ENCODE measurements at regions not wholly inside any gene's neighbourhood (a gene's known extent, or its start where the extent isn't known, plus 50 kb on each side); places are given as distances from the start of the nearest gene placed in this dataset.

DNA sequence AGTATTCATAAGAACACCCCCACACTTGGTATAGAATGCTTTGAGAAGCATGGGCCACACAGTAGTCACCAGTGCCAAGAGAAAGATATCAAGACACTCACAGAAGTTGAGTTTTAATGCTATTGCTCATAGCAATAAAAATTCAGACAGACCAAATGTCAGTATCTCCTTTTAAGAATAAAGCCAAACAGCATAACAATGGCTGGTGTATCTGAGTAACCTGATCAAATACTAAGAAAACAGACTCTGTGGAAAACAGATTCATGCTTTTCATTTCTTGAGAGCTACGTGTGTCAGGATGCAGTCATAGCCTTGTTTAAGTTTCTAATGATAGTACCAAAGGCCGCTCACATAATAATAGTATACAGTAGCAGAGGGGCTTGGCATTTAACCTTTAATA lies 778.5 kb downstream of the MECOM start:
- no peak for DNase-seq

DNA sequence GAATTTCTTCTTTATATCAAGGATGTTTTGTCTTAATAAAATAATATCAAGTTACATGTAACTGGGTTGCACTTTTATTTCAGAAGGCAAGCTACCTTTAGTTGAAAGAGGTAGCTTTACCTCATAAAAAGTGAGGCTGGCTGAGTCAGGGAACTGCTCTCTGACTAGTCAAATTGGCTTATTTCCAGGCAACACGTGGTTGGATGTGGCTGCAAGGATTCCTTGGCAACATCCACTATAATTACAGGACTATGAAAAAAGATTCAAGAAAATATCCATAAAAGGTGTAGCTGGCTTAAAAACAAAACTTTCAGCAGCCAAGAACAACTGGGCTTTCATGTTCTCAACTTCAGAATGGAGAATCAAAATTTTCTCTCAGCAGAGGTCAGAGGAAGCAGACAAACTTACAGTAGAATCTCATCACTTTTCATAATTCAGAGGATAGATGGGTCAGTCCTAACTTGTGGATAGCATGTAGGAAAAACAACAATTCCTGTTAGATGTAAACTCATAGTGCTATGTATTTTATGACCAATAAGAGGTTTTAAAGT lies 779.1 kb downstream of the MECOM start:
- peak; percentile 61 for DNase-seq

DNA sequence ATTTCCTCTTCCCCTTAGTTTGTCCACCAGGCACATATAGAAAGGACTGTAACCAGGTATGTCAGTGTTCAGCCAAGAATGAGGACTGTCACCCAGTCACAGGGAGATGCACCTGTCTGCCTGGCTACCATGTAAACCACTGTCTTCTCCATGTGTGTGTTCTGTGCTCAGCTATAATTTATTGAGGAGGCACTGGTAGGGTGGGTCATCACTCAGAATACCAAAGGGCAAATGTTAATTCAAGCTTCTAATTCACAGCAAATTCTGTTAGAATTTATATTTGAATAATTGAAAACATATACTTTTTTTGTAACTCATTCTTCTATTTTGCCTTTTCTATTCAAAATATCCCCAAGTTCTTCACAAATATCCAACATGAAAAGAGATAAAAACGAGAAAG lies 780.4 kb downstream of the MECOM start:
- no peak for DNase-seq

- no peak for DNase-seq
Observed at GRCh38 chr3:168881804-168882203, 781.7 kb downstream of the MECOM start.

DNA sequence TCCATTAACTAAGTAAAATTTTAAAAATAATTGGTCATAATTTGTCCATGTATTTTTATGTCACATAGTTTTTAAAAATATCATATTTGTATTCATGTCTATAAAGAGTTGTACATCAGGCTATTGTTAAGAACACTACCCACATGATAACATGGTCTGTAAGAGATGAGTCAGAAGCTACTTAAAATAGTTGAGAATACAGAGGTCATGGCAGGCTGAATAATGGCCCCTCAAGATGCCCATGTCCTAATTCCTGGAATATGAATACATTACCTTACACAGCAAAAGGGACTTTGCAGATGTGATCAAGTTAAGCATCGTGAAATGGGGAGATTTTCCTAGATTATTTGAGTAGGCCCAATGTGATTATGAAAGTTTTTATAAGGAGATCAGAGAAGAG lies 782.9 kb upstream of the GOLIM4 start:
- DNase-seq, result no peak

- no peak for DNase-seq
Observed at GRCh38 chr3:168877899-168878298, 782.2 kb upstream of the GOLIM4 start.

DNA sequence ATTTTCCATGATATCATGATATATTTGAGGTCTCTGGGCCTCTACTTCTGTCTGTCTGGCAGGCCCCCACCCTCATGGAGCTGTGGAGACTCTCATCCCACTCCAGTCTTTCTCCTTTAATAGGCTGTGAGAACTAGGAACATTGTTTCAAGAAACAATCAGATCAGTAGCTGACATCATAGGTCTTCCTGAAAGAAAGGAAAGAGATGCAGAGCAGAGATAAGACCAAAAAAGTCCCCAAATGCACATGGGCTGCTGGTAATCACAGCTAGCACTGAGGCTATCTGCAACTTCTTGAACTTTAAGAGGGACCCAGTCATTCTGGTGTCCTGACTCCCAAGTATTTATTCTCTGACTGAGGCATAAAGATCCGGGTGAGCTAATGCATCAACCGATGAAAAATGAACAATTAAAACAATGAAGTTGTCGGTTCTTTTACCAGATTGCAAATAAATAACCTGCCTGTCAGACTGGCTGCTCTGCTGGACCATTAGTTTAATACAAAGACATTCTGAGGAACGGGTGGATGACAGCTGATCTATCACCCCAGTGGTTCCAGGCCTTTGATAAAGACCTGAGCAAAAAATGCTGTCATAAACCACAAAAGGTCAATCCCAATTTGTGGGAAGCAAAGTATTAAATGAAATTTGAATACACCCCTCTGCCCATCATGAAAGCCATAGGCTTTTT lies 780.8 kb upstream of the GOLIM4 start:
- DNase-seq, result no peak

GRCh38 chr3:168872826-168873225 lies 777.1 kb upstream of the GOLIM4 start:
- DNase-seq, result no peak

- no peak for DNase-seq
Observed at GRCh38 chr3:168870892-168871291, 775.2 kb upstream of the GOLIM4 start.

DNA sequence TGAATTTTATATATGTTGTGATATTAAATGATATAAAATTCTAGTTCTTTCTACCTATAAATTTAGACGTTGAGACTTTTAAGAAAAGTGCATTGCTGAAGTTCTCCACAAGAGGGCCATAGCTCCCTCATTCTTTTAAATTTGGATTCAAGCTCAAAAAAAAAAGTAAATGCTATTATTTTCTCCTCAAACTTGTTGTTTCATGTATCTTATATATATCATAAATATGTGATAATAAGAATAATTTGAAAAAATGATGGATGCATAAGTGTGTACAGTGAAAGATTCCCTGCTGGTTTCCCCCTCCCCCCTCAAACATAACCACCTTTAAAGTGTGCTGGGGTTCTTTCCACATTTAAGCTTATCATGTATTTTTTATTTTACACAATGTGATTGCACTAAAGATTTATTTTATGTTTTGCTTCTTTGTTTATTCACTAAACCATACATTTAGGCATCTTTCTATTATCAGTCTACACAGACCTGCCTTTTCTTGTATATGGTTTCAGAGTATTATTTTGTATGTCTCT lies 769.4 kb upstream of the GOLIM4 start:
- DNase-seq, result no peak

- no peak for DNase-seq
Observed at GRCh38 chr3:168864107-168865021, 768.6 kb upstream of the GOLIM4 start.

- DNase-seq, result no peak
Observed at GRCh38 chr3:168863561-168863960, 767.8 kb upstream of the GOLIM4 start.

DNA sequence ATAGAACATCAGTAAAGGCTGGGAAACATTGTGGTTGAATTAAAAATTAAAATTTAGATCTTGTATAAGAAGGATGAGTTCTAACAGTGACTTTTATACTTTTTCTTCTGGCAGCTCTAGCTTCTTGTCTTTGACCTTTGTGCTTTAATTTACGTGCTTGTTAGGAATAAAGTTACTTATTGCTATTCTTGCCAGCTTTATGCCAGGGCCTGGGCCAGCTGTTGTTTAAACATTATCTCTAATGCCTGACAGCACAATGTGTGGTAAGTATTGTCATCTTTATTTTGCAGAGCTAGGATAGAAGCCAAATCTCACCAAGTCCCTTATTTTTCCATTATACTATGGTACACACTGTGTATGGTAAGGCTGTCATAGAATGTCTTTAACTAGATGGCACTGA lies 766.7 kb upstream of the GOLIM4 start:
- no peak for DNase-seq

DNA sequence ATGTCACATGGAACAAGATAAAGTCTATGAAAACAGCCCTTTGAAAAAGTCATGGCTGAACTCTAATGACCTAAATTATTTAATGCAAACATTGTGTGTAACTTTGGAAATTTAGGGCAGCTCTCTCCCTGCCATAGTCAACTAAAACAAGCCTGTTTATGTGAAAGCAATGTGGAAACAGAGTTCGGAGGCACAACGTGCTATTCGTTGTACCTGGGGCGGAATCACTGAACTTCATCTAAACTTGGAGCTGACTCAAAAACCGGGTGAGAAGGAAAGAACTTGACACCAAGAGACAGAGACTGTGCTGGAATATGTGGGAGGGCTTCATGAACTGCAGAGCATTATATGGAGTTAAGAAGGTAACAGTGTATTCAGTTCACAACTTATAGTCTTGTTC lies 764.9 kb upstream of the GOLIM4 start:
- DNase-seq, result no peak

GRCh38 chr3:168860028-168860427 lies 764.3 kb upstream of the GOLIM4 start:
- DNase-seq, result no peak

DNA sequence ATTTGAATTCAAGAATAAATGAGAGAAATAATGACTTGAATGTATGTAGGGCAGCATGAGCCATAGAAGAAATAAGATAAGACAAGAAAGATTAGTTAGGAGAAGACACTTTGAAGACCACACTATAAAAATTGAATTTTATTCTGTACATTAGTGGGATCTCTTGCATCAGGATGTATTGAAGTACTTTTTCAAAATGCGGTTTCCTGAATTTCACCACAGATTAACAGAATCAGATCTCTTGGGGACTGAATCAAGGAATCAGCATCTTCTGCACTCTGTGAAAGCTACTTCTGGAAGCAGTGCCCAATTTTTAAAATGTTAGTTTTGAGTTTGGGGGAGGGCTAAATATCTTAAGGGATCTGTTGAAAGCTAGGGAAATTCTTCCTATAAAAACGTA lies 763.9 kb upstream of the GOLIM4 start:
- DNase-seq, result no peak

DNA sequence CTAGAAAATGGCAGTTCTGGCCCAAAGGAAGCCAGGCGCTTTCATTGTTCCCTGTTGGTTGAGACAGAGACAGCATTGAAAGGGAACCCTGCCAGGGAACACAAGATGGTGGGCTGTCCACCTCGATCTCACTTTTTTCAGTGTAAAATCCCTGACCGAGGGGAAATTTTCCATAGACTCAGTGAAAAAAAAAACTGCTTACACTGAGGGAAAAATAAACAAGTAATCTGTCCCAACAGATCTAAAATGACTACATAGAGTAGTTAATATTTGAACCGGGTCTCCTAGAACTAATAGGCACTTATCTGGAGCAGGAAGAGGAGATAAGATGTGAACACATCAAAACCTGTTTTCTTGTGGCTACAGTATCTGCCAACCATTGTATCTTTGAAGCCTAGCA lies 763.4 kb upstream of the GOLIM4 start:
- DNase-seq, result no peak

DNA sequence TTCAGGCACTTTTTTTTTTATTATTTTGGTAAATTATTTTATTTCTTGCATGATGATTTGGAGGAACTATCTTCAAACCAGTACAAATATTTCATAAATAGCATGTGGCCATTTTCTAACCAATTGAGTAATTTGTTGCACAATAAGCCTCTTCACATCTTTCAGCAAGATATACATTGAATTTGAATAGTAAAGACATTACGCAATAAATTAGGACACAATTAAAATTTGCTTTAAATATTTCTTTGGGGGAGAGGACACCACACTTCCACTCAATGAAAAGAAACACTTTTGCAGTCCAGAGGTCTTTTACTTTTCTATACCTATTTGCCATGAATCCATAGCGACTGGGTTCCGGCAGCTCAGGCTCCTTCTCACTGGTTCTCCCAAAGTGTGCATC lies 762.6 kb upstream of the GOLIM4 start:
- DNase-seq, result no peak

DNA sequence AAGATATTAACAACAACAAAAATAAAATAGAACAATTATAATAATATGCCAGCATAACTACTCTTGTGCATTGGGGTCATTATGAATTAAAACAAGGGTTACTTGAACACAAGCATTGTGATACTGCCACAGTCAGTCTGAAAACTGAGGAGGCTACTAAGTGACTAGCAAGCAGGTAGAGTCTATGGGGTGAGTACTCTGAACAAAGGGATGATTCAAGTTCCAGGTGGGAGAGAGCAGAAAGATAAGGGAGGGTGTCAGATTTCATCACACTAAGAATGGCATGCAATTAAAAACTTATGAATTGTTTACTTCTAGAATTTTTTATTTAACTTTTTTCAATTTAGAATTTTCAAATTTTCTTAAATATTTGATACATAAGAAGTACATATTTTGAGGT lies 754.4 kb upstream of the GOLIM4 start:
- DNase-seq, result no peak

GRCh38 chr3:168847291-168847883 lies 751.7 kb upstream of the GOLIM4 start:
- DNase-seq, result no peak

- no peak for DNase-seq
Observed at GRCh38 chr3:168844894-168845482, 749.3 kb upstream of the GOLIM4 start.

DNA sequence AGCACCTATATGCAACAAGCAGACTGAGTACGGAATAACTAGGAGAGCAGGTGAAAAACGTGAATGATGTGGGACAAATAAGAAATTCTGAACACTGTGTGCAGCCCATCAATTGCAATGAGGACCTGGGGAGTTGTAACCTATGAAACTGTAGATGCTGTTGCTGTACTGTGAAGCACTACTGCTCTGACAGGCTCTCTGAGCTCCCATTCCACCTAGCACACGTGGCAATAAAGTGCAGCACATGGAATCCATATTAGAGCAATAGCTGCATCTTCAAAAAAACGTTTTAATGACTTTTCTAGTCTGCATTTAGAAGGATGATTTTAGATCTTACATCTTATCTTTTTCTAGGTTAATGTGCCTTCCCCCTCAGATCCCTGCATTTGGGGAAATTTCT lies 748.7 kb upstream of the GOLIM4 start:
- DNase-seq, result no peak

GRCh38 chr3:168843481-168843880 lies 747.8 kb upstream of the GOLIM4 start:
- no peak for DNase-seq
